ENCODE measurements at regions not wholly inside any gene's neighbourhood (a gene's known extent, or its start where the extent isn't known, plus 50 kb on each side); places are given as distances from the start of the nearest gene placed in this dataset.

- DNase-seq: no peak
Measured at GRCh38 chr9:17018540-17019196, 116.2 kb upstream of the CNTLN start.

GRCh38 chr9:17017931-17018491, 116.8 kb upstream of the CNTLN start:
- peak; percentile 24 for DNase-seq

GRCh38 chr9:17013891-17014290, 120.9 kb upstream of the CNTLN start:
- no peak for DNase-seq

GRCh38 chr9:17013010-17013409, 121.8 kb upstream of the CNTLN start:
- DNase-seq: no peak

- DNase-seq: no peak
Measured at GRCh38 chr9:17011880-17012279, 123.0 kb upstream of the CNTLN start.

DNA sequence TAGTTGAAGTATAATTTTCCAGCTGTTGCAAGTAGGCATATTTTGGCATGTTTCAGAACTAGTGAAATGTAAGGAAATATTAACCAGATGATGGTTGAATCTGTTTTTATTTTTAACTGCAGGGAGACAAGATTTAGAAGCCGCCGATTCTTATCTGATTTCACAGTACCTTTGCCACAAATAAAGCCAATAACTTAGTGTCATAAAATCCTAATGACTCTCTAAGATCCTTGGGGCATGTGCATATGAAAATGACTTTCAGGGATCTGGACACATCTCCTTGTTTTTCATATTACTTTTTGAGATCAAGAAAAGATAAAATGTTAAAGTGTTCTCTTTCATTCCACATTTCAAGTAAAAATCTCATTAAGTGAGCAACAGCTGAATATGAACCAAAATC, 125.8 kb upstream of the CNTLN start:
- DNase-seq: no peak

DNA sequence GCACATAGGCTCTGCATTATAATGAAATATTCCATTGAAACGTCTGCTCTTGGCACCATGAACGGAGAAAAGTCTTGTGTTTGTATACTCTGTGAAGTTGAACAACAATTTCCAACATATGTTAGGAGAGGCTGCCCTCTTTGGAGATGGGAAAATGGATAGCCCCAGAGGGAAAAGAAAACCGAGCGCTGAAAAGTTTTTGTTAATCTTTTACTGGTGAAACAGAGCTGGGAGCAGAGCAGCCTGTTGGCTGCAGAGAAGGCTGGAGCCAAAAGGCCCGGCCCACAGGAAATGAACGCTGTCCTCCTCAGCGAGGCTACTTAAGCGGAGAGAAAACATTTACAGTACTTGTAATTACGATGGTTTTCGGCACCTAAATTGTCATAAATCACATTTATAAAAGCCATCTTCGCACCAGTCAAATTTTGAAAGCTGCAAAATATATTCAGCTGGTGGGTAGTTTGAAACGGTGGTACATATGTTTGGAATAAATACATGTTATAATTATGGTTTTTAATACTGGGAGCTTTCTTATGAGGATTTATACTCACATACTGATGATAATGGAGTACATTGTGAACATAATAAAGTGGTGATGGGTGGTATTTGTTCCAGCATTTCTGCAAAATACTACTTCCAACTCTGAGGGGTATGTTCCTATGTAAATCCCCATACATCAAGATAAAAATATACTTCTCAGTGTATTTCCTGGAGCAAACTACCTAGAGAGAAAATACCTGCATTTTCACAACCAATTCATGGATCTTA, 129.6 kb upstream of the CNTLN start:
- no peak for DNase-seq

DNA sequence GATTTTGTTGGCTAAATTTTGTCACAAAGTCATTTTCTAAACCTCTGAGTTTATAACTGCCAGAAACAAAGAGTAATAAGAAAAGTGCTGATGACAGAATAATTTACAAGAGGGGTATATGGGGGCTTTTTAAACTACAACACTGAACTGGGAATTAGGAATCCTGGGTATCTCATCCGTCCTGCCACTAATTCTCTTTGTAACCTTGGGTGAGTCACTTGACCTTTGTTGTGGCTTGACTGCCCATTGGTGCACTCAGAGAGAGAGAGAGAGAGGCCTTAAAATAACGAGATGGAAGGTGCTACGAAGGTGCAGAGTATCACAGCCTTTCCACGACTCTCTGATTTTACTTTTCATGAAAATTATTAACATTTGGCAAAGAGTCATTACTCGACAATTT, 130.3 kb upstream of the CNTLN start:
- DNase-seq: no peak

DNA sequence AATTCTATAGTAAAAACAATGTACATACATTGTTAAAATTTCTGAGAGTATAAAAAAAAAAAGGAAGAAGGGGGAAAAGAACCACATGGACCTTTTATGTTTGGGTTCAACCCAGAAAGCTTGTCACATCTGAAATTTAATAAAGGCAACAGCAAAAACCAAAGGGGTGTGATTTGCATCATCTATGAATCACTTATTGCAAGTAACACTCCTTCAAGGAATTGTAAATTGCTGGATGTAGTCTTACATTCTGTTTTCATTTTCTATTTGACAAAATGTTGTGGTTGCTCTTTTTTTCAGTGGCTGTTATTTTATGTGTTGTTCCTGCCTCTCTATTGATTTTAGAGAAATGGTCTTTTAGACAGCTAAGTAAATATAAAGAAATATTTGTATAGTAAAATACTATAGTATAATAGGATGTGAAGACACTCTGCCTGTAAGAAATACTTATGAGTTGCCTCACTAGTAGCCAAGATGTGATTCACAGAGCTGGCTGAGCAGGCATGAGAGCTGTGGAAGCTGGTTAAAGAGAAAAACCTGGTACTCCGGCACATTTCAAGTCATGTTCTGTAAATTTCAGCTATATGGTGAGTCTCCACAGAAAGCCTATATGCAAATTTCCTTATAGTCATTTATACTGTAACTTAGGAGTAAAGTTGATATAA, 131.1 kb upstream of the CNTLN start:
- DNase-seq: no peak

DNA sequence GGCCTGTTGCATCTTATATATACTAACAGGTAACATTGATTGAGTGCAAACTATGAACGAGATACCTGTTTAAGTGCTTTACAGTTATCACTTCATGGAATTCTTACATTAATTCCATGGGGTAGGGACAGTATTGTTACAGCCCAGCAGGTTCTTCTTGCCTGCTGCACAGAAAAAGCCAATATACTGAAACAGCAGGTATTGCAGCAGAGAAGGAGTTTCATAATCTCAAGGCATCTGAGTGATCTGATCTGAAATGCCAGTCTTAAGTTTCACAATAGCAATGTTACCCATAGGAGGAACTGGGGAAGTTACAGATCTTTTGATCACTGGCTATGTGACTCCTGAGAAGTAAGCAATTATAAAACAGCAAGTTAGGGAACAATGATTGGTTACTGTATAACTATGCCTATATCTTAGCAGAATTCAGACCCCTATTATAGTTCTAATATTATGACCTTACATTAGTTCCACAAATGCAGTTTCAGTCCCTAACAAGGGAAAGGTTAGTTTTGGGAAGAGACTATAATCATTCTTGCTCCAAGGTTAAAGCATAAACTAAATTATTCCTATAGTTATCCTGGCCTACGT, 126.5 kb upstream of the BNC2 start:
- DNase-seq: no peak

DNA sequence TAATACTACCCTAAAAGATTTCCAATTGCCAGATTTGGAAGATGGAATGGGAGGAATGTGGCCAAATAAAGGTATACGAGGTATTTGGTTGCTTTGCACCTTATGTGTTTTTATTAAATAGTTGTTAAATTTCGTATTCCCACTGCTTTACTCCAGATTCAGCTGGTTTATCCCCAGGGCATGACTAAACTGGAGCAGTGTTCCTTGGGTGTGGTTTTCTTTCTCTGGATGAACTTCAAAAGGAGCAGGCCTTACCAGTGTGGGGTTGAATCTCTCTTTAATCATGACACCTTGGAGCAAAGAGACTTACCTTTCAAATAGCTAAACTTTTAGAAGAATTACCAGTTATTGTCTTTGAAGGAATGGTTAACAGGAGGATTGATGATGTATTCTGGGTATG, 121.7 kb upstream of the BNC2 start:
- no peak for DNase-seq

DNA sequence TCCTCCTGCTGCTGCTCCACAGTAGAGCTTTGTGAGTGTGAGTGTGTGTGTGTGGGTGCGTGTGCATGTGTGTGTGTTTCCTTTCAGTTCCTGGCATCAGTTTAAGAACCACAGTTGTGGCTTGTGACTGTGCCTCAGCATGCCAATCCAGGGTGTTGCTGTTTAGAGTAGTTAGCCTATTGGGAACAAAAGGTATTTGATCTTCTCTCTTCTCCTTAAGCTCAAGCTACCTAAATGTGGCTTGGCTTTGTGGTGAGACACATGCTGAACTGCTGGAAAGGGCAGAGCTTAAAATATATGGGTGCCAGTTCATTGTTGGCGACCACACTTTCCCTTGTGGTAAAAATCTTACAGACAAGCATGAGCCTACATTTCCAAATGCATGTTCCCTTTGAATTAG, 116.6 kb upstream of the BNC2 start:
- DNase-seq: no peak

- DNase-seq: no peak
Measured at GRCh38 chr9:16986556-16986955, 116.1 kb upstream of the BNC2 start.

- no peak for DNase-seq
Measured at GRCh38 chr9:16985559-16986348, 115.3 kb upstream of the BNC2 start.

- DNase-seq: no peak
Measured at GRCh38 chr9:16982780-16983310, 112.4 kb upstream of the BNC2 start.

DNA sequence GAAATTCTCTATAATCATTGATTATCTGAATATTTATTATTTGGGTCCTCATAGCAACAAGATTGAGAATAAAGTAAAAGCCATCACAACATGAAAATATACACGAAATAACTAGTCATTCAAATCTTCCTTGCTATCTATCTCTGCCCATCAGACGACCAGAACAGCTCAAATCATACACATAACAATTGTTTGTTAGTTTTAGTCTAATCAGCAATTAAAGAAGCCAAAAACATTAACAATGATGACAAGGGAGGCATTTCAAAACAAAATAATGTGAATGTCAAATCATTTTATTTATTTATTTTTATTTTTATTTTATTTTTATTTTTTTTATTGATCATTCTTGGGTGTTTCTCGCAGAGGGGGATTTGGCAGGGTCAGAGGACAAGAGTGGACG, 106.0 kb upstream of the BNC2 start:
- no peak for DNase-seq

GRCh38 chr9:16974436-16974835, 104.0 kb upstream of the BNC2 start:
- DNase-seq: no peak

DNA sequence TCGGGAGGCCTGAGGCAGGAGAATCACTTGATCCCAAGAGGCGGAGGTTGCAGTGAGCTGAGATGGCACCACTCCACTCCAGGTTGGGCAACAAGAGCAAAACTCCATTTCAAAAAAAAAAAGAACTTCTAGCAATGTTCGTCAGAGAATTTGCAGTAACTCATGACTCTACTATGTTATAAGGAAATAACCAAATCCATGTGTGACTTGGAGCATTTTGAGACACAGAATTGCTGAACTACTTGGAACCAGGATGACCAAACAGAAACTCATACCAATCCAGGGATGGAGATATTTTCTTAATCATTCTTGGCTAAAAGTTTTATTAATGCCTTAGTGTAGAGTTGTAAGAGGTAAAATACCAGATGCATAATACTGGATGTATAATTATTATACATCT, 99.9 kb upstream of the BNC2 start:
- DNase-seq: no peak

DNA sequence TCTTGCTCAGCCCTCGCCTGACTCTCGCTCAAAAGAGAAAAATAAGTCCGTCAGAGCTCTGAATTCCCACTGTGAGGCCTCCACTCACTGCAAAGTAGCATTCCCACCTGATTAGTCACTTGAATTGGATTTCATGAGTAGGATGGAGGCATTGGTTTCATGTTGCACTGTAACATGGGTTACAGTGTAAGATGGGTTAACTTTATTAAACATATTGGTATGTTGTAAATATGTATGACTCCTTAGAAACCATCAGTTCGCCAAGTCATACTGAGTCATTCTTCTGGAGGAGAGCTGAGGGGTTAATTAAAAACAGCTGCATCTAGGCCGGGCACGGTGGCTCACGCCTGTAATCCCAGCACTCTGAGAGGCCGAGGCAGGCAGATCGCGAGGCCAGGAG, 93.8 kb upstream of the BNC2 start:
- DNase-seq: no peak

DNA sequence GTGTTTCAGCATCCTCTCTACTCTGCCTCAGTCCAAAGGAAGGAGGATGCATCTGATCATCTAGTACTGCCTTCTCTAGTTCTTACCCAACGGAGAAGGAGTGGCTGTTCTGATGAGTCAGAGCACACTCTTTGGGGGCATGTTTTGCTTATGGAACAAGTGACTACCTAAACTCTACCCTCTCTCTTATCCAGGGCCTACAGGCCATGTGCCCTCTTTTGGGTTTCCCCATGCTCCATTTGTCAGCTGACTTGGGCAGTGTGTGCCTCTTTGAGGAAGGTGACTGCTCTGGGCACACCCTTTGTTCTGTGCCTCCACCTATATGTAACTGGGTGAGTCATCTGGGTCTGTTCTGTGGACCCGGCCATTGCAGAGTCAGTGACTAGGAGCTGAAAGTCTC, 89.6 kb upstream of the BNC2 start:
- no peak for DNase-seq

GRCh38 chr9:16959391-16959790, 88.9 kb upstream of the BNC2 start:
- no peak for DNase-seq

- DNase-seq: no peak
Measured at GRCh38 chr9:16954040-16954439, 83.6 kb upstream of the BNC2 start.
